Loucy (cell line): ENCODE measurements at regions not wholly inside any gene's neighbourhood (a gene's known extent, or its start where the extent isn't known, plus 50 kb on each side); places are given as distances from the start of the nearest gene placed in this dataset.

ENCODE experiments used
- H2AFZ ChIP-seq: fragments of 200-600 bp; sonication (generic); 2 replicates; pipeline ENCODE4 v1.6.0; 2016; ENCODE audit warnings: antibody characterized with exemption, mild to moderate bottlenecking, low read length, moderate library complexity
- H3F3A ChIP-seq: fragments of 200-600 bp; 2 replicates; pipeline ENCODE4 v1.6.0; 2016; ENCODE audit warnings: antibody characterized with exemption, low read depth, mild to moderate bottlenecking
- H3K27me3 ChIP-seq: fragments of 200-600 bp; sonication (generic); 2 replicates; pipeline ENCODE4 v1.6.1; 2014; ENCODE audit warnings: low read length, mild to moderate bottlenecking; ENCODE audit not compliant: insufficient read depth, poor library complexity, severe bottlenecking
- H3K36me3 ChIP-seq: fragments of 200-600 bp; sonication (generic); 2 replicates; pipeline ENCODE4 v1.6.1; 2016; ENCODE audit warnings: low read length; ENCODE audit not compliant: insufficient read depth
- H3K4me1 ChIP-seq: fragments of 200-600 bp; sonication (generic); 2 replicates; pipeline ENCODE4 v1.5.1; 2014; ENCODE audit warnings: low read length, mild to moderate bottlenecking; ENCODE audit not compliant: insufficient read depth, poor library complexity, severe bottlenecking
- H3K4me2 ChIP-seq: fragments of 200-600 bp; sonication (generic); 2 replicates; pipeline ENCODE4 v1.6.0; 2014; ENCODE audit warnings: antibody characterized with exemption, low read length, low read depth, mild to moderate bottlenecking; ENCODE audit not compliant: poor library complexity, severe bottlenecking
- H3K4me3 ChIP-seq: fragments of 200-600 bp; sonication (generic); 2 replicates; pipeline ENCODE4 v1.5.1; 2014; ENCODE audit warnings: low read length, mild to moderate bottlenecking, mixed read lengths; ENCODE audit not compliant: poor library complexity, severe bottlenecking
- H3K79me2 ChIP-seq: fragments of 200-600 bp; sonication (generic); 2 replicates; pipeline ENCODE4 v1.6.1; 2014; ENCODE audit warnings: low read length; ENCODE audit not compliant: insufficient read depth
- H3K9ac ChIP-seq: fragments of 200-600 bp; sonication (generic); 2 replicates; pipeline ENCODE4 v1.6.0; 2014; ENCODE audit warnings: mild to moderate bottlenecking, low read depth, low read length, moderate library complexity; ENCODE audit not compliant: poor library complexity, severe bottlenecking
- H3K9me2 ChIP-seq: fragments of 200-600 bp; sonication (generic); replicated peaks from 2 replicates; pipeline ENCODE4 v1.6.1; 2016; ENCODE audit warnings: low read depth, low read length, mixed read lengths
- H3K9me3 ChIP-seq: fragments of 200-600 bp; sonication (generic); 2 replicates; pipeline ENCODE4 v1.6.1; 2014; ENCODE audit warnings: mild to moderate bottlenecking, antibody characterized with exemption, low read length, low read depth; ENCODE audit not compliant: insufficient read depth
- H4K20me1 ChIP-seq: fragments of 200-600 bp; sonication (generic); 2 replicates; pipeline ENCODE4 v1.6.0; 2014; ENCODE audit warnings: antibody characterized with exemption, low read length, mild to moderate bottlenecking; ENCODE audit not compliant: insufficient read depth, poor library complexity, severe bottlenecking
- CTCF ChIP-seq: fragments of 200-600 bp; sonication (generic); conservative IDR thresholded peaks from 2 replicates; pipeline ENCODE4 v1.5.1; 2014; ENCODE audit warnings: mild to moderate bottlenecking, antibody characterized with exemption, low read length
- EZH2phosphoT487 ChIP-seq: fragments of 200-600 bp; IDR thresholded peaks from 2 replicates; pipeline ENCODE4 v1.6.1; 2018; ENCODE audit warnings: antibody characterized with exemption, mild to moderate bottlenecking, moderate library complexity, borderline replicate concordance

- no peaks in the 10 kb centered on the region for H3K4me1 ChIP-seq
- TF ChIP-seq EZH2phosphoT487 (no peak), CTCF (no peak)
Observed at GRCh38 chr5:99243111-99243510, 314.3 kb upstream of the CHD1 start.

GRCh38 chr5:99239826-99240360 is 311.1 kb upstream of the CHD1 start:
- no peaks in the 10 kb centered on the region for H4K20me1 ChIP-seq
- no peaks in the 10 kb centered on the region for H3K9me2 ChIP-seq
- H3K9me3 ChIP-seq = no peaks in the 10 kb centered on the region
- H3K79me2 ChIP-seq = no peaks in the 10 kb centered on the region
- no peak overlapping the region for H3K4me3 ChIP-seq
- no peak overlapping the region for H3K9ac ChIP-seq
- no peaks in the 10 kb centered on the region for H3K36me3 ChIP-seq
- H2AFZ ChIP-seq = no peak overlapping the region
- no peaks in the 10 kb centered on the region for H3F3A ChIP-seq
- TF ChIP-seq EZH2phosphoT487 (no peak), CTCF (no peak)
- no peaks in the 10 kb centered on the region for H3K27me3 ChIP-seq
- no peaks in the 10 kb centered on the region for H3K4me1 ChIP-seq
- H3K4me2 ChIP-seq = no peak overlapping the region

More at GRCh38 chr5:99243111-99243510, 314.3 kb upstream of the CHD1 start:
- H3K27me3 ChIP-seq = no peaks in the 10 kb centered on the region
- no peaks in the 10 kb centered on the region for H3K79me2 ChIP-seq
- no peak overlapping the region for H2AFZ ChIP-seq
- H3K4me3 ChIP-seq = no peak overlapping the region
- H4K20me1 ChIP-seq = no peaks in the 10 kb centered on the region
- H3F3A ChIP-seq = no peaks in the 10 kb centered on the region
- H3K4me2 ChIP-seq = no peak overlapping the region
- no peak overlapping the region for H3K9ac ChIP-seq
- no peaks in the 10 kb centered on the region for H3K9me2 ChIP-seq
- no peaks in the 10 kb centered on the region for H3K36me3 ChIP-seq
- no peaks in the 10 kb centered on the region for H3K9me3 ChIP-seq

GRCh38 chr5:99191206-99191745 is 262.5 kb upstream of the CHD1 start:
- Histone ChIP-seq H3K27me3 (no peaks in the 10 kb centered on the region), H3K4me1 (no peaks in the 10 kb centered on the region), H3K4me2 (no peak overlapping the region), H3K9ac (no peak overlapping the region), H3K4me3 (no peak overlapping the region), H3K9me2 (no peaks in the 10 kb centered on the region), H3K79me2 (no peaks in the 10 kb centered on the region), H3F3A (no peaks in the 10 kb centered on the region), H3K9me3 (no peaks in the 10 kb centered on the region), H2AFZ (no peak overlapping the region), H3K36me3 (no peaks in the 10 kb centered on the region), H4K20me1 (no peaks in the 10 kb centered on the region)
- TF ChIP-seq EZH2phosphoT487 (no peak), CTCF (no peak)
